Right renal pelvis (tissue), 4 donors: ENCODE measurements at regions not wholly inside any gene's neighbourhood (a gene's known extent, or its start where the extent isn't known, plus 50 kb on each side); places are given as distances from the start of the nearest gene placed in this dataset.
A peak's percentile ranks its signal among the peaks of the same experiment; 100 is the strongest.

Source experiments
- DNase-seq, 4 donors: peaks; one replicate each; pipeline ENCODE4 v3.0.0-alpha.2; 2013; ENCODE audit warnings: low read depth in 4 of 4, low spot score in 3 of 4, missing footprints in 1 of 4

GRCh38 chr10:58932126-58932525 is 244.3 kb upstream of the PHYHIPL start:
- no peak for DNase-seq

- DNase-seq = no peak
Observed at GRCh38 chr10:58932577-58933314, 243.7 kb upstream of the PHYHIPL start.

GRCh38 chr10:58936364-58936763 is 240.1 kb upstream of the PHYHIPL start:
- DNase-seq = no peak

DNA sequence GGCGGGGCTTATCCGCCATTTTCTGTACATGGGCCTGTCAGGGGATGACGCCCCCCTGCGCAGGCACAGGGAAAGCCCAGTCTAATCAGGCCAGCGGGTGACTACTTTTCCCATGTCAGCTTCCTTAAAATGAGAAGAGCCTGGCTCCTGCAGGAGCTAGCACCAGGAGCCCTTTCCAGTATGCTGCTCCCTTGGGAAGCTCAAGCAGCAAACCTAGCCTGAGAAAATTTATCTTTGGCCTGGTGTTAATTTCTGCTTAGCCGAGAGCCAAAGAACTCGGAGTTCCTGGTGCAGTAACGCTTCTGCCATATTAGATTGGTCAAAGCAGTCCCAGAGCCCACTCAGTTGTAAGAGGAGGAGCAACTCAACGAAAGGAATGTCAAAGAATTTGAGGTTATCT is 239.0 kb upstream of the PHYHIPL start:
- no peak for DNase-seq

DNA sequence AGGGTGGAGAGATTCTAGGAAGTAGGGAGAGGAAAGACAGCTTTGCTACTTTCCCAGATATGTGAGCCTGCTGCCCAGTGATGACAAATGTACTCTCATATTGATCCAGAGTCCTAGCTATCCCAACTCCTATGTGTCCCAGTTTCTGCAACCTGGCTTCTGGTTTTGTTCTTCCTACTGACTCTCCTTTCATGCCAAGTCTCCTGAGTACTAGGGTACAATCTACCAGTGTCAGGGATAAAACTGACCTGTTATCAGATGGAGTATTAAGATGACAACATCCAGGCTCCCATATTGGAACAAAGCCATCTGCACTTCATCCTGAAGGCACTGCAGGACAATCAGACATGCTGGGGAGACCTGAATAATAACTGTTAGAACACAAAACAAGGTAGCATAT is 233.7 kb upstream of the PHYHIPL start:
- no peak for DNase-seq

- DNase-seq = no peak
Observed at GRCh38 chr10:58943256-58943890, 233.1 kb upstream of the PHYHIPL start.

GRCh38 chr10:58943960-58944359 is 232.5 kb upstream of the PHYHIPL start:
- DNase-seq = no peak

- no peak for DNase-seq
Observed at GRCh38 chr10:58948303-58948702, 228.1 kb upstream of the PHYHIPL start.

GRCh38 chr10:58950618-58951017 is 225.8 kb upstream of the PHYHIPL start:
- no peak for DNase-seq

DNA sequence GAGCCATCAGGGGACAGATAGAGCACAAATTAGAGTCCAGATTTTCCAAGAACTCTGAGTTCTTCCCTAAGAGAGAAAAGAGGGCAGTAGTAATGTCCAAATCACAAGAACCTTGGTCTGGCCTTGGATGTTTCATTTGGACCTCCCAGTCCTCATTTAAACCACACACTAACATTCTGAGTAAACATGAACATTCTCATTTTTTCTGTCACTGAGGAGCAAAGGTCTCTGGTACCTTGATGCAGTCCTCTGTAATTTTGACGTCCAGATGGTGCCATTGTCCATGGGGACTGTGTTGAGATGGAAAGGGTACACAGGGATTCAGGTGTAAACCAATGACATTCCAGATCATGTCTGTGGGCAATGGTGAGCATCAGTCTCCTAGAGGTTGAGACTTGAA is 225.4 kb upstream of the PHYHIPL start:
- DNase-seq = no peak

GRCh38 chr10:58951746-58952145 is 224.7 kb upstream of the PHYHIPL start:
- no peak for DNase-seq

DNA sequence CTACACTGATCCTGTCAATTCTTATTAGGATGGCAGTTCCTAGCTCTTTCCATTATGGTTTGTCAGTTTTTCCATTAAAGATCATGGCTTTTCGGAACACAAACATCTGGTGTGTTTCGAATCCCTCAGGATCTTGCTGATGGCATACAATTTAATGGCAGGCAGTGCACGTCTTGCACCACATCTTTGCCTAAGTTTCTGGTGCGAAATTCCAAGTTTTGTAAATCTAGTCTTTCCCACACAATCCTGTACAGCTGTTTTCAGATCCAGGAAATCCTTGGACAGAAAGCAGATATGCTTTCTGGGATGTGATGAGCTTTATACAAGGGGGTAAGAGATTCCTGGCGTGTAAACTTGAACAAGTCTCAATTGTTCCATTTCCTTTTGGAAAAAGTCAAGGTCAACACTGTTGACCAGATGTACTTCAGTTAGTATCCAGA is 224.3 kb upstream of the PHYHIPL start:
- DNase-seq = no peak

- peak in 3 of 4 donors; percentile 35 to 42 (median 38) for DNase-seq
Observed at GRCh38 chr10:58952747-58953466, 223.5 kb upstream of the PHYHIPL start.

DNA sequence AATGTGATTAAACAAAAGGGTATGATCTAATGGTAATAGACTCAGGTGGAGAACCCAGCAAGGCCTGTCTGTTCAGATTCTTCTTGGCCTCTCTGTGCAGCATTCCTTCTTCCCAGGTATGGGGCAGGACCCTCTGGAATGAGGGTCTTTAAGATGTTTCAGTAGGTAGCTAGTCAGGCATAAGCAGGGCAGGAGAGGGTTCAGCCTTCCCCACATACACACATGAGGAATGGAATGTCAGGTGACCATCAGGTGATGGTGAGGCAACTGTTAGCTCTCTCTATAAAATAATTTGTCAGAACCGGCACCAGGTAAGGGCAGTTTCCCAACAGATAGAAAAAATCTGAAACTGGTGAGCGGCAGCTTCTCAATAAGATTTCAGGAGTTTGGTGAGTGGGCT is 222.3 kb upstream of the PHYHIPL start:
- DNase-seq = no peak

DNA sequence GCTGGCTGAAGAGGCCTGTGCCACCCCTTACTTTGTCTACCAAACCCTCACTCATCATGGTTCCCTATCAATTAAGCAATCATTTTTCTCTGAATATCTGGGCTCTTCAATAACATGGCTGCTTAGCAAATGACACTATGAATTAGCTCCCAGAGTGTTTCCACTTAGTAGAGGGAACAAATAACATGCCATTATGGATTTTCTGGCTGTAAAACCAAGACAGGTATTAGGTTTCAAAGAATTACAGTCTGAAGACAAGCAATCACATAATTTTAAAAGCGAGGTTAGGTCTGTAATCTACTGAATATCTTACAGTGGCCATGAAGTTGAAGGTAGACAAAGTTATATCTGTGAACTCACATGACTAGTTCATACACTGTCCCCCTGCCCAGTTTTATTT is 220.8 kb upstream of the PHYHIPL start:
- no peak for DNase-seq

- DNase-seq = no peak
Observed at GRCh38 chr10:58956926-58957325, 219.5 kb upstream of the PHYHIPL start.

DNA sequence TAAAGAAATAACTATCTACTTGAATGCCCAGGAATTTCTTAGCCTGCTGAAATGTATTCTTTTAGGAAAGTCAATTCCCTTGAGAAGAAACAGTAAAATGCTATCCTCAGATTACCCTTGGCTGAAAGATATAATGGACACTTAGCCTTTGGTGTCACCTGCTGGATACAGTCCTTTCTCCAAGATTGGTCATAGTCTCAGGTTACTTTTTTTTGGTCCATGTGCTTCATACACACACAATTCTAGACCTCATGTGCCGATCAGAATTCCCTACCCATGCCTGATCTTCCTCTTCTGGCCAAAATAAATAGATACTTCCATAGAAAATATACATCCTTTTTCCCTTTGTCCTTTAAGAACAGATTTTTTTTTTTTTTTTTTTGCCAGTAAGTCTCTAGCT is 218.9 kb upstream of the PHYHIPL start:
- no peak for DNase-seq

DNA sequence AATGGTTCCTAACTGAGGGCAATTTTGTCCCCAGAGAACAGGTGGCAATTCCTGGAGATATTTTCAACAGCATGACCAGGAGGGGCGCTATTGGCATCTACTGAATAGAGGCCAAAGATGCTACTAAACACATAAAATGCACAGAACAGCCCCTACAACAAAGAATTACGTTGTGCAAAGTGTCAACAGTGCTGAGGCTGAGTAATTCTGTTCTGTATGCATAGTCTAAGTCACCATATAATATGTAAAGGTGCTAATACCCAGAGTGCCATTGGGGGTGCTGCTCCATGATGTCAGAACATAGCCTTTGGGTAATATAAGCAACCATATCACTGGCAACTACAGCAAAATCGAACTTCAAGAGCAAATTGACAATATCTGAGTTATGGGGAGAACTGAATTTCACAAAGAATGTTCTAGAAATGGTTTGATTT is 213.3 kb upstream of the PHYHIPL start:
- no peak for DNase-seq

GRCh38 chr10:58963723-58964124 is 212.7 kb upstream of the PHYHIPL start:
- no peak for DNase-seq

DNA sequence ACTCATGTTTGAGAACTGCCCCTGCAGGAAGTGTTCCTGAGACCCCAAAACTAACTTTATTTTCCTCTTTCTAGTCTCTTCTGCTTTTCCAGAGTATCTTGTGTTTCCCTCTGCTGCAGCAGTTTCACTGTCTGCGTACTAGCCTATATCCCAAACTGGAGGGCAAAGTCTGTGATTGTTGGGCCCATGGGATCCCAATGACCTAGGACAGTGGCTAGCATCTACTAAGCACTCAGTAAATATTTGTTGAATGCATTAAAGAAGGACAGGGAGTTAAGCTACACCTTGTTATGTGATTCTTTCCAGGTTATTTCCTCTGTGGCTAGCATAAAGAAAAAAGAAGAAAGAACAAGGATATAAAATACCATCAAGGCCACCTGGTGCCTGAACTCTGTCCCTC is 210.6 kb upstream of the PHYHIPL start:
- DNase-seq = no peak

- peak in 2 of 4 donors; percentile 23 to 24 for DNase-seq
Observed at GRCh38 chr10:58967551-58968388, 208.7 kb upstream of the PHYHIPL start.
